ENCODE measurements at regions not wholly inside any gene's neighbourhood (a gene's known extent, or its start where the extent isn't known, plus 50 kb on each side); places are given as distances from the start of the nearest gene placed in this dataset.

DNA sequence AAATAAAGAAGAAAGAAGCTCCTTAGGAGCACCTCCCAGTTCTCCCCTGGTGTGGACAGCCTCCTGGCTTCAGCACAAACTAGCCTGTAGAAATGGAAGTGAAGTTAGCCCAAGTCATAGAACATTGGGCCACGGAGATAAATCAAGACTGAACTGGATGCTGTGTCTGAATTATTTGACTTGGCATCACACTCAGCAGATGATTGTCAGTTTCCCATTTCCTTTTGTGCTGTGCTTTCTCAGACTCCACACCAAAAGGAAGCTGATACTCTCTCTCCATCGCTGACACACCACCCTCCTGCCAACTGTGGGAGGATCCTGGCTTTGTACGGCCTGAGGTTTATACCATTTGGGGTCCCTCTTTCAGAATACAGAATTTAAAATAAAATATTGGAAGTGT is 209.8 kb downstream of the TFAP2A start:
- Histone ChIP-seq H3K9me3 (ENCODE audit: control insufficient read depth, low read depth, low read length) (no peaks in the 10 kb centered on the region), H3K27me3 (ENCODE audit: control insufficient read depth, insufficient read depth, low read length) (no peaks in the 10 kb centered on the region), H3K4me3 (ENCODE audit: low read length) (no peak overlapping the region), H3K36me3 (ENCODE audit: control insufficient read depth, insufficient read depth, low read length) (no peaks in the 10 kb centered on the region), H3K4me1 (ENCODE audit: control insufficient read depth, insufficient read depth, low read length) (no peaks in the 10 kb centered on the region), H3K27ac (ENCODE audit: low read length) (no peak overlapping the region)
- whole genome bisulfite sequencing (ENCODE audit: insufficient coverage, low lambda C conversion rate): 100% methylated on average over 1 of the region's 3 CpGs
- no peak for DNase-seq

DNA sequence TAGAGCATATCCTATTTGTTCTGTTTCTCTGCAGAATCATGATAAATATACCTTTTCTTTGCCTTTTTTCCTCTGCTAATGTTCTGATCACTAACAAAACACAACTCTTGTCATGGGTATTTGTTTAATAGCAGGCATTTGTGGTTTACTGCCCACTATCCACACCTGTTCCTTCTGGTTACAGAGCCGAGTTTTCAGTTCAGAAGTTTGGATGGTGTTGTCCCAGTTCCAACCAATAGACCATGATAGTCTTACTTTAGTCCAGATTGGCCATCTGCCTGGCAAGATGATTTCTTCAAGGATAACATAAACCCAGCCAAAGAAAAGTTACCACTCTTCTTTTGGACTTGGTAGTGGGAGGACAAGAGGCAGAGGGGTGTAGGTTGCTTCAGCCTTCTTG is 211.2 kb downstream of the TFAP2A start:
- WGBS (ENCODE audit: insufficient coverage, low lambda C conversion rate): no CpG with 5 or more reads among the region's 1 CpG

DNA sequence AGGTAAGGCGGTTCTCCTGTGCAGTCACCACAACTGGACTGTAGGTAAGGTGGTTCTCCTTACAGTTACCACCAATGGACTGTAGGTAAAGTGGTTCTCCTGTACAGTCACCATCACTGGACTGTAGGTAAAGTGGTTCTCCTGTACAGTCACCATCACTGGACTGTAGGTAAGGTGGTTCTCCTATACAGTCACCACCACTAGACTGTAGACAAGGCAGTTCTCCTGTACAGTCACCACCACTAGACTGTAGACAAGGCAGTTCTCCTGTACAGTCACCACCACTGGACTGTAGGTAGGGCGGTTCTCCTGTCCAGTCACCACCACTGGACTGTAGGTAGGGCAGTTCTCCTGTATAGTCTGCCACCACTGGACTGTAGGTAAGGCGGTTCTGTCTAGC is 212.3 kb downstream of the TFAP2A start:
- Histone ChIP-seq H3K9me3 (ENCODE audit: control insufficient read depth, low read depth, low read length) (no peaks in the 10 kb centered on the region), H3K4me1 (ENCODE audit: control insufficient read depth, insufficient read depth, low read length) (no peaks in the 10 kb centered on the region), H3K4me3 (ENCODE audit: low read length) (no peak overlapping the region), H3K36me3 (ENCODE audit: control insufficient read depth, insufficient read depth, low read length) (no peaks in the 10 kb centered on the region), H3K27ac (ENCODE audit: low read length) (no peak overlapping the region), H3K27me3 (ENCODE audit: control insufficient read depth, insufficient read depth, low read length) (no peaks in the 10 kb centered on the region)
- WGBS (ENCODE audit: insufficient coverage, low lambda C conversion rate): no CpG with 5 or more reads among the region's 3 CpGs
- DNase-seq: no peak

More for the DNA sequence above, 211.2 kb downstream of the TFAP2A start:
- no peaks in the 10 kb centered on the region for H3K9me3 ChIP-seq (ENCODE audit: control insufficient read depth, low read depth, low read length)
- H3K4me1 ChIP-seq (ENCODE audit: control insufficient read depth, insufficient read depth, low read length): no peaks in the 10 kb centered on the region
- DNase-seq: no peak
- H3K36me3 ChIP-seq (ENCODE audit: control insufficient read depth, insufficient read depth, low read length): no peaks in the 10 kb centered on the region
- H3K4me3 ChIP-seq (ENCODE audit: low read length): no peak overlapping the region
- no peak overlapping the region for H3K27ac ChIP-seq (ENCODE audit: low read length)
- no peaks in the 10 kb centered on the region for H3K27me3 ChIP-seq (ENCODE audit: control insufficient read depth, insufficient read depth, low read length)

DNA sequence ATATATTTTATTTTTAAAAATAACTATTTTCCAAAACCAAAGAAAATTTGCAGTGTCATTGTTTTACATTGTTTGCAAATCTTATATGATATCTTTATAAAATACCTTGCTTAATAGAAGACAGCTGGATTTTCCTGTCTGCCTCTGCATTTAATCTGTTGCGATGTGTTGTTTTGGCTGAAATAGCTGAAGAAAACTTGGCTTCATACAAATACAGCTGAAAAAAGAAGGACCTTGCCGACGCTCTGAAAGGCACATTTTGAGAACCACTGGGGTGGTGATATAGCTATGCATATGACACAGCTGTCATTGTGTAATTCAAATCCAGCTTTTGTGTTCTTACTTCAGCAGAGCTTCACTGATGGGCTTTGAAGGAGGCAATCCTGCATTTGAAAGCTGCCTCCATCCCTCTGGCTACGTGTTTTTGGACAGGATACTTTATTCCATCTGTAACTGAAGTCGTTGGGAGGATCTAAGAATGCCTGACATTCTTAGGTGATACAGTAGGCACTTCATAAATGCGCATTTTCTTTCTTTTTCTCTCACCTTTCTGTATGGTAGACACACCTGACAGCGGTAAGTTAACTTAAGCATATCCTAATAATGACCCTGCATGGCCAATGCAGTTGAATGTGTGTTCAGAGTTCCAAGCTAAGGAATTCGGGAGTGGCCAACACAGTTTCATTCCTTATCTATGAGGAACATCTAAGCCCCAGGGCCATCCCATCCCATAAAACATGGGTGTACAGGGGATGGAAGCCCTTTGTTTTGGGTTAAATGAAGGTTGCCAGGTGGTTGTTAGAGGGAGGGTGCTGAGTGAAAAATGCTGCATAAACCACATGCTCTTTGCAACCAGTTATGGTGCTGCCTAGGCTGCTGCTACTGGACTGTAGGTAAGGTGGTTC is 213.0 kb downstream of the TFAP2A start:
- WGBS (ENCODE audit: insufficient coverage, low lambda C conversion rate): 100% methylated on average over 1 of the region's 8 CpGs
- H3K36me3 ChIP-seq (ENCODE audit: control insufficient read depth, insufficient read depth, low read length): no peaks in the 10 kb centered on the region

DNA sequence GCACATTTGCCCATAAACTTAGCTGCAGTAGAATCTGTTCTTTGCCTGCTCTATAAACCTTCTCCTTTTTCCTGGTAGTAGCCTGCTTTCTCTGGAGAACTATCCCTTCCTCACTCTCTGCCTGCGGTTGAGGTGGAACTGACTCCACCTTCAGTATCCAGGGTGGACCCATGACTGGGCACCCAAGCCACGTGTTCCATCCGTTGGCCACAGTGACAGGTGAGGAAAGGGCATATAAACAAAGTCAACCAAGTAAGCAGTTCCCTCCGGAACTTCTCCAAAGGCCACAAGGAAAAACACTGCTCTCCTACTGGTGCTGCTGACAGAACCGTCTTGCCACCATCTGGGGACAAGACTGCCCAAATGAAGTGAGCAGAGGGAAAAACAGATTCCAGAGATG is 218.8 kb downstream of the TFAP2A start:
- Histone ChIP-seq H3K4me3 (ENCODE audit: low read length) (no peak overlapping the region), H3K27me3 (ENCODE audit: control insufficient read depth, insufficient read depth, low read length) (no peaks in the 10 kb centered on the region), H3K27ac (ENCODE audit: low read length) (no peak overlapping the region), H3K9me3 (ENCODE audit: control insufficient read depth, low read depth, low read length) (no peaks in the 10 kb centered on the region), H3K4me1 (ENCODE audit: control insufficient read depth, insufficient read depth, low read length) (no peaks in the 10 kb centered on the region), H3K36me3 (ENCODE audit: control insufficient read depth, insufficient read depth, low read length) (no peaks in the 10 kb centered on the region)
- no CpG with 5 or more reads among the region's 5 CpGs for WGBS (ENCODE audit: insufficient coverage, low lambda C conversion rate)
- no peak for DNase-seq

More for the DNA sequence above, 213.0 kb downstream of the TFAP2A start:
- H3K4me1 ChIP-seq (ENCODE audit: control insufficient read depth, insufficient read depth, low read length): no peaks in the 10 kb centered on the region
- DNase-seq: no peak
- no peaks in the 10 kb centered on the region for H3K9me3 ChIP-seq (ENCODE audit: control insufficient read depth, low read depth, low read length)
- no peak overlapping the region for H3K27ac ChIP-seq (ENCODE audit: low read length)
- H3K27me3 ChIP-seq (ENCODE audit: control insufficient read depth, insufficient read depth, low read length): no peaks in the 10 kb centered on the region
- H3K4me3 ChIP-seq (ENCODE audit: low read length): no peak overlapping the region

GRCh38 chr6:10194816-10195672 is 219.8 kb downstream of the TFAP2A start:
- Histone ChIP-seq H3K9me3 (ENCODE audit: control insufficient read depth, low read depth, low read length) (no peaks in the 10 kb centered on the region), H3K4me3 (ENCODE audit: low read length) (no peak overlapping the region), H3K27me3 (ENCODE audit: control insufficient read depth, insufficient read depth, low read length) (no peaks in the 10 kb centered on the region), H3K36me3 (ENCODE audit: control insufficient read depth, insufficient read depth, low read length) (no peaks in the 10 kb centered on the region), H3K4me1 (ENCODE audit: control insufficient read depth, insufficient read depth, low read length) (no peaks in the 10 kb centered on the region), H3K27ac (ENCODE audit: low read length) (no peak overlapping the region)
- no CpG with 5 or more reads among the region's 5 CpGs for WGBS (ENCODE audit: insufficient coverage, low lambda C conversion rate)
- DNase-seq: no peak

GRCh38 chr6:10193321-10193720 is 221.6 kb downstream of the TFAP2A start:
- H3K9me3 ChIP-seq (ENCODE audit: control insufficient read depth, low read depth, low read length): no peaks in the 10 kb centered on the region
- H3K4me1 ChIP-seq (ENCODE audit: control insufficient read depth, insufficient read depth, low read length): no peaks in the 10 kb centered on the region
- no peak overlapping the region for H3K4me3 ChIP-seq (ENCODE audit: low read length)
- H3K27me3 ChIP-seq (ENCODE audit: control insufficient read depth, insufficient read depth, low read length): no peaks in the 10 kb centered on the region
- WGBS (ENCODE audit: insufficient coverage, low lambda C conversion rate): no CpG with 5 or more reads among the region's 4 CpGs
- DNase-seq: no peak
- H3K36me3 ChIP-seq (ENCODE audit: control insufficient read depth, insufficient read depth, low read length): no peaks in the 10 kb centered on the region
- H3K27ac ChIP-seq (ENCODE audit: low read length): no peak overlapping the region

DNA sequence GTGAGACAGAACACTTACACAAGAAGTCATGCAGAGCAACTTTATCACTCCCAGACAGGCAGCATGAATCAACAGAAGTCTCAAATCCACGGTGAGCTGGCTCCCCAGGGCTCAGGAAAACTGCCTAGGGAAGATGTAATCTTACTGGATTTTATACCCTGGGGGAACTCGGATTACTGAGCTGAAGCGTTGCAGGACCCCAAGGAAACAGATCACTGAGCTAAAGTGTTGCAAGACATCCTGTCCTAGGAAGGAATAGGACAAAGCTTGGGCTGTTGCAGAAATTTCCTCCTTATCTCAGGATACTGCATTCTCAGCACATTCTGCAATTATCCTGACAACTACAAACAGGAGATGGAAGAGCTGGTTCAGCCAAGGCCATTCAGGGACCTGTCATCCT is 224.8 kb downstream of the TFAP2A start:
- no peak for DNase-seq
- Histone ChIP-seq H3K9me3 (ENCODE audit: control insufficient read depth, low read depth, low read length) (no peaks in the 10 kb centered on the region), H3K4me1 (ENCODE audit: control insufficient read depth, insufficient read depth, low read length) (no peaks in the 10 kb centered on the region), H3K4me3 (ENCODE audit: low read length) (no peak overlapping the region), H3K36me3 (ENCODE audit: control insufficient read depth, insufficient read depth, low read length) (no peaks in the 10 kb centered on the region), H3K27me3 (ENCODE audit: control insufficient read depth, insufficient read depth, low read length) (no peaks in the 10 kb centered on the region), H3K27ac (ENCODE audit: low read length) (no peak overlapping the region)
- no CpG with 5 or more reads among the region's 3 CpGs for WGBS (ENCODE audit: insufficient coverage, low lambda C conversion rate)

DNA sequence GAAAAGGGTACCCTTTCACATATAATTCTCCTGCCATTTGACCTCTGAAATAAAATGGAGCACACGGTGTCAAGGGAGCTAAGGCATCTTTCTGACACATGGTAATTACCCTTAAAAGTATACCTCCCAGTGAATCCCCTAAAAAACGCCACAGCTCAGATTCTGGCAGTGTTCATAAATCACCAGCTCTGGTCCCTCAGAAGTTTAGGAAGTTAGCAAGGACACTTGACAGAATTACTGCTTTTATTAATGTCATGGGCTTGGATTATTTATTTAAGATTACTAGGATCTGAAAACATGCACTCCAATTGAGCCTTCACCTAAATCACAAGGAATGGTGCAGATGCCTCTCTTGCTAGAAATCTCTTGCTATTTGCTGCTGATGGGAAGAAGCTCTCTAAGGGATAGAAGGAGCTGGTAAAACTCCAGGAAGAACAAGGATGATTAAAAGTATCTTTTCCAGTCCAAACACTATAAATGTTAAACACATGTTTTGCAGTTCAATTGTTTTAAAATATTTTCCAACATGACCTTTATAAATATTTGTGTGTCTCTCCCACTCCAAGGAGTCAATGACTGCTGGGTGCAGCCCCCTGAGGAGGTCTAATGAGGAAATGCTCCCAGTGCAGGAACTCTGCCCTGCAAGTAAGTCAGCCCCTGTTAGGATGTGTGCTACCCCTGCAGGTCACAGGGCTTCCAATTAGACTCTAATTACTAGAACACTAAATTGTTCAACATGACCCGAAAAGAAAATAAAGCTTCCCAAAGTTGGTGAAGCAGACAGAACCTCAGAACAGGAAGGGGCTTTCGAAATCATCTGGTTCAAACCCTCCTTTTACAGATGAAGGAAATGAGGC is 230.3 kb downstream of the TFAP2A start:
- Histone ChIP-seq H3K36me3 (ENCODE audit: control insufficient read depth, insufficient read depth, low read length) (no peaks in the 10 kb centered on the region), H3K9me3 (ENCODE audit: control insufficient read depth, low read depth, low read length) (no peaks in the 10 kb centered on the region), H3K27ac (ENCODE audit: low read length) (no peak overlapping the region), H3K4me1 (ENCODE audit: control insufficient read depth, insufficient read depth, low read length) (no peaks in the 10 kb centered on the region), H3K4me3 (ENCODE audit: low read length) (no peak overlapping the region), H3K27me3 (ENCODE audit: control insufficient read depth, insufficient read depth, low read length) (no peaks in the 10 kb centered on the region)
- WGBS (ENCODE audit: insufficient coverage, low lambda C conversion rate): no CpG with 5 or more reads among the region's 4 CpGs
- DNase-seq: no peak
